MM.1S (cell line): ENCODE measurements at regions not wholly inside any gene's neighbourhood (a gene's known extent, or its start where the extent isn't known, plus 50 kb on each side); places are given as distances from the start of the nearest gene placed in this dataset.

Experiments
- EZH2 ChIP-seq: fragments of 300-600 bp; sonication (generic); optimal IDR thresholded peaks from 2 replicates; pipeline ENCODE3; 2017; ENCODE audit warnings: low read depth, mild to moderate bottlenecking, antibody characterized with exemption, low read length, mixed read lengths
- TF ChIP-seq, protein P1 (sequence below): fragments of 300-600 bp; sonication (generic); IDR thresholded peaks from 2 replicates; pipeline ENCODE4 v1.5.1; 2016; ENCODE audit warnings: antibody characterized with exemption, low read length, mixed read lengths

DNA sequence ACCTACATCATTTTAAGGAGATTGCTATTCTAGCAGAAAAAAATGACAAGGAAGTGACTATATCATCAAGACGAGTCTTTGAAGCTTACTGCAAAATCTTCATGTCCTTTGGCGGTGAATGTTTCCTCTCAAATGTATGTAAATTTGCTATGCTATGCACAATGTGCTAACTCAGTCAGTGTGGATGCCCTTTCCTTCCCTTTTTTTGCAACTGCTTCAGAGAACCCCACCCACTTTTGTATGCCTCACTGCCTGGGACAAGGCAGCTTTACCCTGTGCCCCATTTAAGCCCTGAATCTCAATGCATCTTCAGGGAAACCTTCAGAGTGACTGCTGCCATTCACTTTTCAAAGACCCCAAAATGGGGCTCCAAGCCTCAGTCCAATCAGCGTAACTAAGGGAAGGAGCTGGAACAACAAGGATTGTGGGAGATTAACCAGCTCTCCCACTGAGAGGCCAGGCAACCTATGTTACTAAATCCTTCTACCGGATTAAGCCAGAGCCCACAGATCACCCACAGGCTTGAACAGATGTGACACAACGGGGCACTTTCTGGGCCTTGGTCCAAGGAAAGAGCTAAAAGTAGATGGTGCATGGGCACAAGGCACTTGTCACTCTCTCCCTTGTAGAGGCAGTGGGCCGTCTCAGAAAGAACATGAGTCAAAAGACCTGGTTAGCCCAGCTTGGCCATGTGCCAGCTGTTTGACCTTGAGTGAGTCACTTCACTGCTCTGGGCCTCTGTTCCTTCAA lies 154.4 kb downstream of the PLPP3 start:
- TF ChIP-seq, protein P1, sequence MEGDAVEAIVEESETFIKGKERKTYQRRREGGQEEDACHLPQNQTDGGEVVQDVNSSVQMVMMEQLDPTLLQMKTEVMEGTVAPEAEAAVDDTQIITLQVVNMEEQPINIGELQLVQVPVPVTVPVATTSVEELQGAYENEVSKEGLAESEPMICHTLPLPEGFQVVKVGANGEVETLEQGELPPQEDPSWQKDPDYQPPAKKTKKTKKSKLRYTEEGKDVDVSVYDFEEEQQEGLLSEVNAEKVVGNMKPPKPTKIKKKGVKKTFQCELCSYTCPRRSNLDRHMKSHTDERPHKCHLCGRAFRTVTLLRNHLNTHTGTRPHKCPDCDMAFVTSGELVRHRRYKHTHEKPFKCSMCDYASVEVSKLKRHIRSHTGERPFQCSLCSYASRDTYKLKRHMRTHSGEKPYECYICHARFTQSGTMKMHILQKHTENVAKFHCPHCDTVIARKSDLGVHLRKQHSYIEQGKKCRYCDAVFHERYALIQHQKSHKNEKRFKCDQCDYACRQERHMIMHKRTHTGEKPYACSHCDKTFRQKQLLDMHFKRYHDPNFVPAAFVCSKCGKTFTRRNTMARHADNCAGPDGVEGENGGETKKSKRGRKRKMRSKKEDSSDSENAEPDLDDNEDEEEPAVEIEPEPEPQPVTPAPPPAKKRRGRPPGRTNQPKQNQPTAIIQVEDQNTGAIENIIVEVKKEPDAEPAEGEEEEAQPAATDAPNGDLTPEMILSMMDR = no peak
- TF ChIP-seq EZH2 = no peak
